ENCODE measurements at regions not wholly inside any gene's neighbourhood (a gene's known extent, or its start where the extent isn't known, plus 50 kb on each side); places are given as distances from the start of the nearest gene placed in this dataset.

DNA sequence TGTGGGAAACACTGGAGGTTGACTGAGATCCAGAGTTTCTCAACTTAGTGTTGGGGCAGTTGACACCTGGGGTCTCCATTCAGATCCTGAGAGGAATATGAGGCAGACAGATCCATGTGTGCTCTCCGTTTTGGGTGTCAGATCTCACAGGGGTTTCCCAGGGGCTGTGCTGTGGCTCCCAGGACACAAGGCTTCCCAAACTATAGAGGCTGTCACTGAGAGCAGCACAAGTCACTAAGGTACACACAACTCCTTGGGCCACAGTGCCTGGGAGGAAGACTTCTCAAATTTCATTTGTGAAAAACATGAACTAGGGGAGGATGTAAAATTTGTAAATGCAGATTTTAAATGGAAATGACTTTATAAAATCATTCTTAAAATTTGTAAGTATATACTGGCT, 363.6 kb downstream of the FBXO8 start:
- DNase-seq = no peak
- Histone ChIP-seq H3K36me3 (no peaks in the 10 kb centered on the region), H3K9me3 (ENCODE audit: severe bottlenecking) (no peaks in the 10 kb centered on the region), H3K27me3 (ENCODE audit: insufficient read depth, low read depth, severe bottlenecking) (no peaks in the 10 kb centered on the region), H3K27ac (no peak overlapping the region), H3K4me3 (ENCODE audit: low read depth, low read length) (no peak overlapping the region)
- TF ChIP-seq, protein P1, sequence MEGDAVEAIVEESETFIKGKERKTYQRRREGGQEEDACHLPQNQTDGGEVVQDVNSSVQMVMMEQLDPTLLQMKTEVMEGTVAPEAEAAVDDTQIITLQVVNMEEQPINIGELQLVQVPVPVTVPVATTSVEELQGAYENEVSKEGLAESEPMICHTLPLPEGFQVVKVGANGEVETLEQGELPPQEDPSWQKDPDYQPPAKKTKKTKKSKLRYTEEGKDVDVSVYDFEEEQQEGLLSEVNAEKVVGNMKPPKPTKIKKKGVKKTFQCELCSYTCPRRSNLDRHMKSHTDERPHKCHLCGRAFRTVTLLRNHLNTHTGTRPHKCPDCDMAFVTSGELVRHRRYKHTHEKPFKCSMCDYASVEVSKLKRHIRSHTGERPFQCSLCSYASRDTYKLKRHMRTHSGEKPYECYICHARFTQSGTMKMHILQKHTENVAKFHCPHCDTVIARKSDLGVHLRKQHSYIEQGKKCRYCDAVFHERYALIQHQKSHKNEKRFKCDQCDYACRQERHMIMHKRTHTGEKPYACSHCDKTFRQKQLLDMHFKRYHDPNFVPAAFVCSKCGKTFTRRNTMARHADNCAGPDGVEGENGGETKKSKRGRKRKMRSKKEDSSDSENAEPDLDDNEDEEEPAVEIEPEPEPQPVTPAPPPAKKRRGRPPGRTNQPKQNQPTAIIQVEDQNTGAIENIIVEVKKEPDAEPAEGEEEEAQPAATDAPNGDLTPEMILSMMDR (IDR thresholded peaks at IDR 0.05; ENCODE audit: low read depth, low read length) = no peak

DNA sequence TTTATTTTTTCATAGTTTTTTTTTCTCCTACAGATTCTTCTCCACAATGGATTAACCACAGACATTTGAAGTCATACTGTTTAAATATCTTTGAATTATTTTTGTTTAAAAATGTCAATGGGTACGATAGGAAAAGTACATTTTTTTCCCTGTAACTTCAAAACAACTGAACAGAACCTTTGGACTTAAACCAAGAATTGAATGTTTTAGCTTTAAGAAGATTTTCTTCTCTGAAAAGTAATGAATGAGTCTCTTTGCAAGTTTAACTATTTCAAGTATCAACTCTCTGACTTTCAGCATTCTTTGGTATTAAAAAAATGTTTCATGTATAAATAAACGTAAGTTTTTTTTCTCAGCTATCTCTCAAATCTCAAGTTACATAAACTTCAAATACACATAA, 364.3 kb downstream of the FBXO8 start:
- no peak for DNase-seq
- Histone ChIP-seq H3K4me3 (ENCODE audit: low read depth, low read length) (no peak overlapping the region), H3K27ac (no peak overlapping the region), H3K36me3 (no peaks in the 10 kb centered on the region), H3K9me3 (ENCODE audit: severe bottlenecking) (no peaks in the 10 kb centered on the region), H3K27me3 (ENCODE audit: insufficient read depth, low read depth, severe bottlenecking) (no peaks in the 10 kb centered on the region)
- TF ChIP-seq, protein P1 (IDR thresholded peaks at IDR 0.05; ENCODE audit: low read depth, low read length) = no peak

DNA sequence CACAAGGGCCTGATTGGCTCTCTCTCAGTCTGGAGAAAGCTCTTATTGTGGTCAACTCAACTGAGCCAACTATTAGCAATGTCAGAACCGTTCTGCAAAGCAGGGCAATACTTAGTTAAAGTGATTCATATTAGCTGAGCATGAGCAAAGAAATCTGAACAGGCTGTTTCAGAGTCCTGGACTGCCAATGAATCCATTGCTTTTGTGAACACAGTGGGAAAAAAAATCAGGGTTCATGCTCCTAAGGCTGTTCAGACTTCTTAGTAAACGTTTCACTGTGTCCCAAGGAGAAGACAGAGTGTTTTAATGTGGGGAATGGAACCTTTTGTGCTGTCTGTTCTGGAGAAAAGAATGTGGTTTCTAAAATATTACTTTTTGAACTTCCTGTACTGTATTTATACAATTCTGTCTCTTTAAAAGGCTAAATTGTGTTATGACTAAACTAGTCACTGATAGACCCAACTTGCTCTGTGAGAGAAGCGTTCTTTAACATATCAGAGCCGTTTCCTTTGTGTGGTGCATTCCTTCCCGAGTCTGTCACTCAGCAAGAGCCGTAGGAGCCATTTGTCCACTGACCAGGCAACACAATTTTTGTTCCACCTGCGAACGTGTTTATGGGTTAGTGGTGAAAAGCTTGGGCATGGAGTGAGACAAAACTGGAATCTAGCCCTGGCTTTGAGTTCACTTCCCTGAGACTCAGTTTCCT, 366.1 kb downstream of the FBXO8 start:
- no peaks in the 10 kb centered on the region for H3K36me3 ChIP-seq

DNA sequence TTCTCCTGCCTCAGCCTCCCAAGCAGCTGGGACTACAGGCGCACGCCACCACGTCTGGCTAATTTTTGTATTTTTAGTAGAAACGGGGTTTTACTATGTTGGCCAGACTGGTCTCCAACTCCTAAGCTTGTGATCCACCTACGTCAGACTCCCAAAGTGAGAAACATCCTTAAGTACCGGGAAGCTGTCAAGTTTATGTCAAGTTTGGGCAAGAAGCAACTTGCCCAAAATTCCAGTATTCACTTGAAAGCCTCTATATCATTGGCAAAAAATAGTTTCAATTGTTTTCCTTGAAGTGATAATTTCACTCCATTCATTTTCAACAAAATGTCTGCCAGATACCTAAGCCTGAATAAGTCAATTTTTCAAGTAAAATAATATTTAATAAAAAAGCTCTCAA, 370.0 kb downstream of the FBXO8 start:
- TF ChIP-seq, protein P1 (IDR thresholded peaks at IDR 0.05; ENCODE audit: low read depth, low read length) = no peak
- no peak for DNase-seq

More for the DNA sequence above, 366.1 kb downstream of the FBXO8 start:
- no peak for DNase-seq
- TF ChIP-seq, protein P1 (IDR thresholded peaks at IDR 0.05; ENCODE audit: low read depth, low read length) = no peak
- Histone ChIP-seq H3K27me3 (ENCODE audit: insufficient read depth, low read depth, severe bottlenecking) (no peaks in the 10 kb centered on the region), H3K9me3 (ENCODE audit: severe bottlenecking) (no peaks in the 10 kb centered on the region), H3K27ac (no peak overlapping the region), H3K4me3 (ENCODE audit: low read depth, low read length) (no peak overlapping the region)

DNA sequence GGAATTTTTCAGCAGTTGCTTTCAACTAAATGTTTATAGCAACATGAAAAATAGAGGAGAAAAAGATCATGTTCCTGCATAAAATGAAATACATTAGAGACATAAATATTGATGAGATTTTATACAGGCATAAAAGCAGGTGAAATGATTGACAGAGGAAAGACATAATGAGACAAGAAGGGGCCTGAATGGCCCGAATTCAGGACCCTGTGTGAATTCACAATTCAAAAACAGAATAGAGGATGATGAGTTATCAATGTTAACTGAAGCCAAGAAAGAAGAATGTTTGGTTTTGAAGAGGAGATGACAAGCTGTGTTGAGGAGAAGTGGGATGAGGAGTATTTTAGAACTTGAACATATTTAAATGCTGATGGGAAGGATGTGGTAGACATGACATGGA, 371.1 kb downstream of the FBXO8 start:
- H3K27me3 ChIP-seq (ENCODE audit: insufficient read depth, low read depth, severe bottlenecking) = no peaks in the 10 kb centered on the region
- no peaks in the 10 kb centered on the region for H3K36me3 ChIP-seq
- H3K27ac ChIP-seq = no peak overlapping the region
- H3K4me3 ChIP-seq (ENCODE audit: low read depth, low read length) = no peak overlapping the region
- DNase-seq = no peak
- no peaks in the 10 kb centered on the region for H3K9me3 ChIP-seq (ENCODE audit: severe bottlenecking)
- TF ChIP-seq, protein P1 (IDR thresholded peaks at IDR 0.05; ENCODE audit: low read depth, low read length) = no peak

More for the DNA sequence above, 370.0 kb downstream of the FBXO8 start:
- H3K36me3 ChIP-seq = no peaks in the 10 kb centered on the region
- no peak overlapping the region for H3K27ac ChIP-seq
- H3K9me3 ChIP-seq (ENCODE audit: severe bottlenecking) = no peaks in the 10 kb centered on the region
- H3K4me3 ChIP-seq (ENCODE audit: low read depth, low read length) = no peak overlapping the region
- H3K27me3 ChIP-seq (ENCODE audit: insufficient read depth, low read depth, severe bottlenecking) = no peaks in the 10 kb centered on the region

DNA sequence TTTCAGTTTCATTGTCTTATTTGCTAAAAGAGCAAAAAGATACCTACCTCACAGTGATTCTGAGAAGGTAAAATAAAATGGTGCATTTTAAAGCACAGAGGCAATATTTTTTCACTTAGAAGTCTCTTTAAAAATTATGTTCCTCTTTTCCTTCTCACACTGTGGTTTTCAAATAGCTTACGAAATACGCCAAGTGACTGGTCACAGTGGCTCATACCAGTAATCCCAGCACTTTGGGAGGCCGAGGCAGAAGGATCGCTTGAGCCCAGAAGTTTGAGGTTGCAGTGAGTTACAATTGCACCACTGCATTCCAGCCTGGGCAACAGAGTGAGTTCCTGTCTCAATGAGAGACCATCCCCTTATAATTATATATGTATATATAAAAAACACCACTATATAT, 372.6 kb downstream of the FBXO8 start:
- TF ChIP-seq, protein P1 (IDR thresholded peaks at IDR 0.05; ENCODE audit: low read depth, low read length) = no peak
- Histone ChIP-seq H3K4me3 (ENCODE audit: low read depth, low read length) (no peak overlapping the region), H3K27ac (no peak overlapping the region), H3K36me3 (no peaks in the 10 kb centered on the region), H3K27me3 (ENCODE audit: insufficient read depth, low read depth, severe bottlenecking) (no peaks in the 10 kb centered on the region), H3K9me3 (ENCODE audit: severe bottlenecking) (no peaks in the 10 kb centered on the region)
- DNase-seq = no peak
